GM10248 (cell line): ENCODE measurements at regions not wholly inside any gene's neighbourhood (a gene's known extent, or its start where the extent isn't known, plus 50 kb on each side); places are given as distances from the start of the nearest gene placed in this dataset.

Experiments
- CTCF ChIA-PET: fragments of 300-600 bp; sonication (Branson Sonifier 250); formaldehyde crosslinking; extraction: SDS; loops from one replicate; lab custom pipeline; 2021; ENCODE audit warnings: antibody characterized with exemption; lab: Yijun Ruan, JAX
- POLR2A ChIA-PET: fragments of 350-650 bp; sonication (Branson Sonifier 250); formaldehyde crosslinking; extraction: SDS; loops from one replicate; lab custom pipeline; 2020; ENCODE audit warnings: antibody characterized with exemption; lab: Yijun Ruan, JAX
- DNase-seq: peaks from one replicate; pipeline ENCODE4 v3.0.0; 2012; ENCODE audit errors: extremely low spot score
- CTCF ChIP-seq: IDR thresholded peaks from 2 replicates; pipeline ENCODE4 v1.5.1; 2012; ENCODE audit warnings: mild to moderate bottlenecking, low read depth; ENCODE audit errors: extremely low read depth, missing control alignments, control extremely low read depth

- no peak for DNase-seq
- ChIA-PET CTCF (interaction anchor here (2.1 kb wide), 1 partner anchor 10 kb away, joined by 9 read pairs; no protein-coding TSS in a partner anchor), POLR2A (no interaction called here)
- no peak for TF ChIP-seq CTCF
Observed at GRCh38 chr10:6739530-6740174, 159.6 kb upstream of the PRKCQ start.

- DNase-seq = no peak
- no peak for TF ChIP-seq CTCF
- CTCF ChIA-PET = interaction anchor here (2.1 kb wide), 1 partner anchor 8 kb away, joined by 9 read pairs; no protein-coding TSS in a partner anchor
- POLR2A ChIA-PET = no interaction called here
Observed at GRCh38 chr10:6738112-6738768, 158.2 kb upstream of the PRKCQ start.

- CTCF ChIA-PET = no interaction called here
- TF ChIP-seq CTCF = no peak
- DNase-seq = no peak
- POLR2A ChIA-PET = no interaction called here
Observed at GRCh38 chr10:6737758-6738111, 157.7 kb upstream of the PRKCQ start.

GRCh38 chr10:6737080-6737641, 157.1 kb upstream of the PRKCQ start:
- POLR2A ChIA-PET = no interaction called here
- DNase-seq = no peak
- CTCF ChIA-PET = interaction anchor here (0.7 kb wide), 1 partner anchor 12 kb away, joined by 3 read pairs; no protein-coding TSS in a partner anchor
- TF ChIP-seq CTCF = no peak

- TF ChIP-seq CTCF = no peak
- CTCF ChIA-PET = no interaction called here
- no peak for DNase-seq
Observed at GRCh38 chr10:6734286-6734685, 154.2 kb upstream of the PRKCQ start.

GRCh38 chr10:6729861-6730344, 149.8 kb upstream of the PRKCQ start:
- ChIA-PET CTCF (interaction anchor here (1.0 to 1.9 kb wide), 4 partner anchors 9 to 91 kb away, joined by 3 to 9 read pairs (median 4); no protein-coding TSS in a partner anchor), POLR2A (no interaction called here)
- DNase-seq = no peak
- no peak for TF ChIP-seq CTCF

More at GRCh38 chr10:6734286-6734685, 154.2 kb upstream of the PRKCQ start:
- POLR2A ChIA-PET = no interaction called here
